NCI-H2196 (cell line): ENCODE measurements at regions not wholly inside any gene's neighbourhood (a gene's known extent, or its start where the extent isn't known, plus 50 kb on each side); places are given as distances from the start of the nearest gene placed in this dataset.

Source experiments
- DNase-seq: peaks from one replicate; lab custom pipeline; 2025; ENCODE audit not compliant: unreplicated experiment; lab: John Stamatoyannopoulos, UW

- peak; percentile 39 for DNase-seq
These were observed 166.3 kb downstream of the C5orf15 start for GRCh38 chr5:133801955-133802751.

- DNase-seq, result no peak
These were observed 167.0 kb downstream of the C5orf15 start for GRCh38 chr5:133801431-133801830.

GRCh38 chr5:133799571-133800237 lies 168.7 kb downstream of the C5orf15 start:
- DNase-seq, result no peak

- no peak for DNase-seq
These were observed 171.3 kb downstream of the C5orf15 start for GRCh38 chr5:133797167-133797566.

- no peak for DNase-seq
These were observed 172.2 kb downstream of the C5orf15 start for GRCh38 chr5:133796186-133796585.

- DNase-seq, result no peak
These were observed 173.5 kb downstream of the C5orf15 start for GRCh38 chr5:133794771-133795415.

GRCh38 chr5:133793756-133794465 lies 174.5 kb downstream of the C5orf15 start:
- DNase-seq, result no peak

- no peak for DNase-seq
These were observed 175.8 kb downstream of the C5orf15 start for GRCh38 chr5:133792655-133793054.

- DNase-seq, result no peak
These were observed 176.4 kb downstream of the C5orf15 start for GRCh38 chr5:133792024-133792423.

GRCh38 chr5:133790898-133791297 lies 177.5 kb downstream of the C5orf15 start:
- DNase-seq, result peak; percentile 11

- DNase-seq, result no peak
These were observed 177.1 kb upstream of the FSTL4 start for GRCh38 chr5:133789428-133789827.

GRCh38 chr5:133788121-133788520 lies 175.8 kb upstream of the FSTL4 start:
- DNase-seq, result no peak

- no peak for DNase-seq
These were observed 174.1 kb upstream of the FSTL4 start for GRCh38 chr5:133786420-133786819.

- DNase-seq, result no peak
These were observed 172.8 kb upstream of the FSTL4 start for GRCh38 chr5:133785182-133785581.

- no peak for DNase-seq
These were observed 171.1 kb upstream of the FSTL4 start for GRCh38 chr5:133783481-133783880.

GRCh38 chr5:133782736-133783135 lies 170.4 kb upstream of the FSTL4 start:
- DNase-seq, result no peak

- DNase-seq, result no peak
These were observed 169.3 kb upstream of the FSTL4 start for GRCh38 chr5:133781436-133782225.

- no peak for DNase-seq
These were observed 168.4 kb upstream of the FSTL4 start for GRCh38 chr5:133780619-133781280.

- no peak for DNase-seq
These were observed 167.6 kb upstream of the FSTL4 start for GRCh38 chr5:133779828-133780475.

GRCh38 chr5:133778636-133779035 lies 166.3 kb upstream of the FSTL4 start:
- no peak for DNase-seq
